GM19023 (cell line): ENCODE measurements at regions not wholly inside any gene's neighbourhood (a gene's known extent, or its start where the extent isn't known, plus 50 kb on each side); places are given as distances from the start of the nearest gene placed in this dataset.
"Not testable (repeated sequence)": the region's sequence is repeated elsewhere in the genome, so short reads cannot be mapped to it uniquely, and the experiment has no call there.

ENCODE experiments used
- ATAC-seq: cut with Tn5 transposase; IDR thresholded peaks from one replicate; pipeline ENCODE4 v1.9.1; 2021; ENCODE audit warnings: mild to moderate bottlenecking, moderate library complexity; ENCODE audit not compliant: unreplicated experiment

- ATAC-seq, result not testable (repeated sequence)
These were observed 96.2 kb downstream of the BDH1 start for GRCh38 chr3:197459571-197459970.

- no peak for ATAC-seq
These were observed 96.8 kb downstream of the BDH1 start for GRCh38 chr3:197458906-197459470.

- ATAC-seq, result no peak
These were observed 97.5 kb downstream of the BDH1 start for GRCh38 chr3:197458179-197458707.

GRCh38 chr3:197456261-197457091, 99.3 kb downstream of the BDH1 start:
- ATAC-seq, result peak; percentile 70

GRCh38 chr3:197454841-197455240, 100.9 kb downstream of the BDH1 start:
- not testable (repeated sequence) for ATAC-seq

- ATAC-seq, result no peak
These were observed 101.8 kb downstream of the BDH1 start for GRCh38 chr3:197454014-197454413.

GRCh38 chr3:197450810-197451209, 105.0 kb downstream of the BDH1 start:
- ATAC-seq, result no peak

- no peak for ATAC-seq
These were observed 105.5 kb downstream of the BDH1 start for GRCh38 chr3:197450308-197450707.

GRCh38 chr3:197449181-197449580, 106.6 kb downstream of the BDH1 start:
- ATAC-seq, result not testable (repeated sequence)

- not testable (repeated sequence) for ATAC-seq
These were observed 108.0 kb downstream of the BDH1 start for GRCh38 chr3:197447781-197448180.

- no peak for ATAC-seq
These were observed 108.7 kb downstream of the BDH1 start for GRCh38 chr3:197447057-197447456.

- no peak for ATAC-seq
These were observed 109.1 kb downstream of the BDH1 start for GRCh38 chr3:197446700-197447056.

GRCh38 chr3:197445896-197446699, 109.7 kb downstream of the BDH1 start:
- ATAC-seq, result no peak

- ATAC-seq, result no peak
These were observed 110.9 kb downstream of the BDH1 start for GRCh38 chr3:197444793-197445379.

GRCh38 chr3:197443506-197443905, 112.3 kb downstream of the BDH1 start:
- no peak for ATAC-seq

GRCh38 chr3:197440717-197441303, 115.0 kb downstream of the BDH1 start:
- ATAC-seq, result no peak

- no peak for ATAC-seq
These were observed 116.9 kb downstream of the BDH1 start for GRCh38 chr3:197438906-197439305.

GRCh38 chr3:197435426-197435825, 120.3 kb downstream of the BDH1 start:
- ATAC-seq, result no peak

GRCh38 chr3:197434830-197435229, 120.9 kb downstream of the BDH1 start:
- no peak for ATAC-seq

GRCh38 chr3:197432384-197433127, 123.2 kb downstream of the BDH1 start:
- ATAC-seq, result no peak
